ENCODE measurements at regions not wholly inside any gene's neighbourhood (a gene's known extent, or its start where the extent isn't known, plus 50 kb on each side); places are given as distances from the start of the nearest gene placed in this dataset.

- WGBS, 2 experiments, result 86 to 90% methylated on average over 6 of the region's 6 CpGs
- no peaks in the 10 kb centered on the region for H3K27me3 ChIP-seq (ENCODE audit: control insufficient read depth, insufficient read depth, low read length, poor library complexity, severe bottlenecking)
Measured at GRCh38 chr9:108073823-108074222, 584.3 kb upstream of the KLF4 start.

GRCh38 chr9:108072740-108073139 is 583.2 kb upstream of the KLF4 start:
- no peaks in the 10 kb centered on the region for H3K9me3 ChIP-seq (ENCODE audit: control insufficient read depth, low read length)
- no peak overlapping the region for H3K4me3 ChIP-seq (ENCODE audit: insufficient read depth, low read depth, low read length)
- H3K27me3 ChIP-seq (ENCODE audit: control insufficient read depth, insufficient read depth, low read length, poor library complexity, severe bottlenecking), result no peaks in the 10 kb centered on the region
- H3K4me1 ChIP-seq (ENCODE audit: control insufficient read depth, insufficient read depth, low read length), result no peaks in the 10 kb centered on the region
- H3K36me3 ChIP-seq (ENCODE audit: control insufficient read depth, insufficient read depth, low read length), result no peaks in the 10 kb centered on the region
- WGBS, 2 experiments, result 96 to 99% methylated on average over 6 of the region's 6 CpGs
- no peak overlapping the region for H3K27ac ChIP-seq (ENCODE audit: insufficient read depth, low read depth, low read length, poor library complexity, severe bottlenecking)

More at GRCh38 chr9:108073823-108074222, 584.3 kb upstream of the KLF4 start:
- no peak overlapping the region for H3K4me3 ChIP-seq (ENCODE audit: insufficient read depth, low read depth, low read length)
- H3K9me3 ChIP-seq (ENCODE audit: control insufficient read depth, low read length), result no peaks in the 10 kb centered on the region
- H3K36me3 ChIP-seq (ENCODE audit: control insufficient read depth, insufficient read depth, low read length), result no peaks in the 10 kb centered on the region
- no peak overlapping the region for H3K27ac ChIP-seq (ENCODE audit: insufficient read depth, low read depth, low read length, poor library complexity, severe bottlenecking)
- H3K4me1 ChIP-seq (ENCODE audit: control insufficient read depth, insufficient read depth, low read length), result no peaks in the 10 kb centered on the region

- Histone ChIP-seq H3K27me3 (ENCODE audit: control insufficient read depth, insufficient read depth, low read length, poor library complexity, severe bottlenecking) (no peaks in the 10 kb centered on the region), H3K4me1 (ENCODE audit: control insufficient read depth, insufficient read depth, low read length) (no peaks in the 10 kb centered on the region), H3K4me3 (ENCODE audit: insufficient read depth, low read depth, low read length) (no peak overlapping the region), H3K9me3 (ENCODE audit: control insufficient read depth, low read length) (no peaks in the 10 kb centered on the region), H3K27ac (ENCODE audit: insufficient read depth, low read depth, low read length, poor library complexity, severe bottlenecking) (no peak overlapping the region), H3K36me3 (ENCODE audit: control insufficient read depth, insufficient read depth, low read length) (no peaks in the 10 kb centered on the region)
- WGBS, 2 experiments, result 94 to 95% methylated on average over 5 of the region's 5 CpGs
Measured at GRCh38 chr9:108070861-108071260, 581.3 kb upstream of the KLF4 start.

GRCh38 chr9:108069991-108070390 is 580.4 kb upstream of the KLF4 start:
- WGBS, 2 experiments, result 85 to 100% methylated on average over 1 of the region's 1 CpG
- no peaks in the 10 kb centered on the region for H3K4me1 ChIP-seq (ENCODE audit: control insufficient read depth, insufficient read depth, low read length)

GRCh38 chr9:108062680-108063079 is 573.1 kb upstream of the KLF4 start:
- Histone ChIP-seq H3K4me3 (ENCODE audit: insufficient read depth, low read depth, low read length) (no peak overlapping the region), H3K27me3 (ENCODE audit: control insufficient read depth, insufficient read depth, low read length, poor library complexity, severe bottlenecking) (no peaks in the 10 kb centered on the region), H3K36me3 (ENCODE audit: control insufficient read depth, insufficient read depth, low read length) (no peaks in the 10 kb centered on the region), H3K4me1 (ENCODE audit: control insufficient read depth, insufficient read depth, low read length) (peaks cover 7% of the 10 kb centered on the region), H3K9me3 (ENCODE audit: control insufficient read depth, low read length) (no peaks in the 10 kb centered on the region), H3K27ac (ENCODE audit: insufficient read depth, low read depth, low read length, poor library complexity, severe bottlenecking) (no peak overlapping the region)
- 93 to 97% methylated on average over 8 of the region's 8 CpGs for WGBS, 2 experiments

More at GRCh38 chr9:108069991-108070390, 580.4 kb upstream of the KLF4 start:
- H3K27me3 ChIP-seq (ENCODE audit: control insufficient read depth, insufficient read depth, low read length, poor library complexity, severe bottlenecking), result no peaks in the 10 kb centered on the region
- no peaks in the 10 kb centered on the region for H3K9me3 ChIP-seq (ENCODE audit: control insufficient read depth, low read length)
- H3K36me3 ChIP-seq (ENCODE audit: control insufficient read depth, insufficient read depth, low read length), result no peaks in the 10 kb centered on the region
- H3K27ac ChIP-seq (ENCODE audit: insufficient read depth, low read depth, low read length, poor library complexity, severe bottlenecking), result no peak overlapping the region
- no peak overlapping the region for H3K4me3 ChIP-seq (ENCODE audit: insufficient read depth, low read depth, low read length)

- no peak overlapping the region for H3K4me3 ChIP-seq (ENCODE audit: insufficient read depth, low read depth, low read length)
- H3K9me3 ChIP-seq (ENCODE audit: control insufficient read depth, low read length), result no peaks in the 10 kb centered on the region
- H3K27ac ChIP-seq (ENCODE audit: insufficient read depth, low read depth, low read length, poor library complexity, severe bottlenecking), result no peak overlapping the region
- H3K27me3 ChIP-seq (ENCODE audit: control insufficient read depth, insufficient read depth, low read length, poor library complexity, severe bottlenecking), result no peaks in the 10 kb centered on the region
- 91 to 92% methylated on average over 5 of the region's 5 CpGs for WGBS, 2 experiments
- no peaks in the 10 kb centered on the region for H3K36me3 ChIP-seq (ENCODE audit: control insufficient read depth, insufficient read depth, low read length)
- H3K4me1 ChIP-seq (ENCODE audit: control insufficient read depth, insufficient read depth, low read length), result peaks cover 9% of the 10 kb centered on the region
Measured at GRCh38 chr9:108060175-108060574, 570.6 kb upstream of the KLF4 start.

- Histone ChIP-seq H3K4me3 (ENCODE audit: insufficient read depth, low read depth, low read length) (no peak overlapping the region), H3K9me3 (ENCODE audit: control insufficient read depth, low read length) (no peaks in the 10 kb centered on the region), H3K4me1 (ENCODE audit: control insufficient read depth, insufficient read depth, low read length) (peaks cover 24% of the 10 kb centered on the region), H3K36me3 (ENCODE audit: control insufficient read depth, insufficient read depth, low read length) (no peaks in the 10 kb centered on the region), H3K27ac (ENCODE audit: insufficient read depth, low read depth, low read length, poor library complexity, severe bottlenecking) (no peak overlapping the region), H3K27me3 (ENCODE audit: control insufficient read depth, insufficient read depth, low read length, poor library complexity, severe bottlenecking) (no peaks in the 10 kb centered on the region)
- 62 to 76% methylated on average over 5 to 6 of the region's 6 CpGs for WGBS, 2 experiments
Measured at GRCh38 chr9:108058135-108058814, 568.7 kb upstream of the KLF4 start.

- Histone ChIP-seq H3K27me3 (ENCODE audit: control insufficient read depth, insufficient read depth, low read length, poor library complexity, severe bottlenecking) (no peaks in the 10 kb centered on the region), H3K4me3 (ENCODE audit: insufficient read depth, low read depth, low read length) (no peak overlapping the region), H3K9me3 (ENCODE audit: control insufficient read depth, low read length) (no peaks in the 10 kb centered on the region), H3K36me3 (ENCODE audit: control insufficient read depth, insufficient read depth, low read length) (no peaks in the 10 kb centered on the region), H3K4me1 (ENCODE audit: control insufficient read depth, insufficient read depth, low read length) (peaks cover 31% of the 10 kb centered on the region), H3K27ac (ENCODE audit: insufficient read depth, low read depth, low read length, poor library complexity, severe bottlenecking) (no peak overlapping the region)
- WGBS, 2 experiments, result 91 to 92% methylated on average over 7 of the region's 7 CpGs
Measured at GRCh38 chr9:108057421-108058134, 568.0 kb upstream of the KLF4 start.

- H3K9me3 ChIP-seq (ENCODE audit: control insufficient read depth, low read length), result no peaks in the 10 kb centered on the region
- H3K27ac ChIP-seq (ENCODE audit: insufficient read depth, low read depth, low read length, poor library complexity, severe bottlenecking), result no peak overlapping the region
- no peak overlapping the region for H3K4me3 ChIP-seq (ENCODE audit: insufficient read depth, low read depth, low read length)
- H3K36me3 ChIP-seq (ENCODE audit: control insufficient read depth, insufficient read depth, low read length), result no peaks in the 10 kb centered on the region
- WGBS, 2 experiments, result 100% methylated on average over 1 of the region's 1 CpG; no CpG with 5 or more reads in 1 of the 2 experiments
- H3K27me3 ChIP-seq (ENCODE audit: control insufficient read depth, insufficient read depth, low read length, poor library complexity, severe bottlenecking), result no peaks in the 10 kb centered on the region
- H3K4me1 ChIP-seq (ENCODE audit: control insufficient read depth, insufficient read depth, low read length), result peaks cover 38% of the 10 kb centered on the region
Measured at GRCh38 chr9:108056805-108057386, 567.3 kb upstream of the KLF4 start.

GRCh38 chr9:108056084-108056804 is 566.7 kb upstream of the KLF4 start:
- Histone ChIP-seq H3K4me1 (ENCODE audit: control insufficient read depth, insufficient read depth, low read length) (peaks cover 43% of the 10 kb centered on the region), H3K27me3 (ENCODE audit: control insufficient read depth, insufficient read depth, low read length, poor library complexity, severe bottlenecking) (no peaks in the 10 kb centered on the region), H3K9me3 (ENCODE audit: control insufficient read depth, low read length) (no peaks in the 10 kb centered on the region), H3K36me3 (ENCODE audit: control insufficient read depth, insufficient read depth, low read length) (no peaks in the 10 kb centered on the region), H3K27ac (ENCODE audit: insufficient read depth, low read depth, low read length, poor library complexity, severe bottlenecking) (no peak overlapping the region), H3K4me3 (ENCODE audit: insufficient read depth, low read depth, low read length) (no peak overlapping the region)
- WGBS, 2 experiments, result 89 to 93% methylated on average over 4 to 6 of the region's 6 CpGs
